Chondrocyte (in vitro differentiated cells): ENCODE measurements at regions not wholly inside any gene's neighbourhood (a gene's known extent, or its start where the extent isn't known, plus 50 kb on each side); places are given as distances from the start of the nearest gene placed in this dataset.

ENCODE experiments used
- DNase-seq: peaks from one replicate; pipeline ENCODE4 v3.0.0; 2021; ENCODE audit warnings: mixed read lengths, low spot score
- H3K27ac Mint-ChIP-seq: one replicate; pipeline ENCODE4 v1.8.0; 2021; ENCODE audit warnings: mild to moderate bottlenecking, moderate library complexity, mixed read lengths; ENCODE audit not compliant: unreplicated experiment
- H3K27me3 Mint-ChIP-seq: 2 replicates; pipeline ENCODE4 v1.8.0; 2021; ENCODE audit warnings: low read depth, mixed read lengths
- H3K36me3 Mint-ChIP-seq: 2 replicates; pipeline ENCODE4 v1.8.0; 2021; ENCODE audit warnings: low read depth, mixed read lengths
- H3K4me1 Mint-ChIP-seq: 2 replicates; pipeline ENCODE4 v1.8.0; 2021; ENCODE audit warnings: low read depth, mild to moderate bottlenecking, mixed read lengths
- H3K4me3 Mint-ChIP-seq: one replicate; pipeline ENCODE4 v1.8.0; 2021; ENCODE audit warnings: mild to moderate bottlenecking, moderate library complexity, mixed read lengths; ENCODE audit not compliant: unreplicated experiment
- H3K9me3 Mint-ChIP-seq: 2 replicates; pipeline ENCODE4 v1.8.0; 2021; ENCODE audit warnings: low read depth, mixed read lengths
- TF ChIP-seq, protein P1 (sequence below): fragments of 200-600 bp; sonication (generic); IDR thresholded peaks from 2 replicates; pipeline ENCODE4 v1.5.0; 2021; ENCODE audit warnings: antibody characterized with exemption, mild to moderate bottlenecking, moderate library complexity

DNA sequence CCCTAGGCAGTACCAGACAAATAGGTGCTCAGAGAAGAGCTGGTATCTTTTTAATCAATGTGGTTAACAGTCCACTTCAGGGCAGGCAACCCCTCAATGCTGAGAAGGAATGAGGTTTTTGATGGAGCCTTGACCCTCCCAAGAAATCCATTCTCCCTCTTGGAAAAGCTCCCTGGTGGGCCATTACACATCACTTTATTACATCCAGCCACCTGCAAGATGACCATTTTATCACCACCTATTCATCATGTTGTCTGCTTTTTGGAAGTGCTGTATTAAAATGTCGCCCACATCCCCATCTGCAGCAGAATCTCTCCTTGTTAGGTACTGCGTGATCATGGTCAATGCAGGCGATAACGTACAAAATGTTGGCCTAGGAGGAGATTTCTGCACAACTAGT lies 614.7 kb upstream of the TMEM132C start:
- no peak for DNase-seq
- Mint-ChIP-seq H3K36me3 (no peaks in the 10 kb centered on the region), H3K4me1 (peaks cover 54% of the 10 kb centered on the region), H3K4me3 (no peak overlapping the region), H3K9me3 (peaks cover 3% of the 10 kb centered on the region), H3K27me3 (no peaks in the 10 kb centered on the region), H3K27ac (no peak overlapping the region)
- TF ChIP-seq, protein P1, sequence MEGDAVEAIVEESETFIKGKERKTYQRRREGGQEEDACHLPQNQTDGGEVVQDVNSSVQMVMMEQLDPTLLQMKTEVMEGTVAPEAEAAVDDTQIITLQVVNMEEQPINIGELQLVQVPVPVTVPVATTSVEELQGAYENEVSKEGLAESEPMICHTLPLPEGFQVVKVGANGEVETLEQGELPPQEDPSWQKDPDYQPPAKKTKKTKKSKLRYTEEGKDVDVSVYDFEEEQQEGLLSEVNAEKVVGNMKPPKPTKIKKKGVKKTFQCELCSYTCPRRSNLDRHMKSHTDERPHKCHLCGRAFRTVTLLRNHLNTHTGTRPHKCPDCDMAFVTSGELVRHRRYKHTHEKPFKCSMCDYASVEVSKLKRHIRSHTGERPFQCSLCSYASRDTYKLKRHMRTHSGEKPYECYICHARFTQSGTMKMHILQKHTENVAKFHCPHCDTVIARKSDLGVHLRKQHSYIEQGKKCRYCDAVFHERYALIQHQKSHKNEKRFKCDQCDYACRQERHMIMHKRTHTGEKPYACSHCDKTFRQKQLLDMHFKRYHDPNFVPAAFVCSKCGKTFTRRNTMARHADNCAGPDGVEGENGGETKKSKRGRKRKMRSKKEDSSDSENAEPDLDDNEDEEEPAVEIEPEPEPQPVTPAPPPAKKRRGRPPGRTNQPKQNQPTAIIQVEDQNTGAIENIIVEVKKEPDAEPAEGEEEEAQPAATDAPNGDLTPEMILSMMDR, result no peak

DNA sequence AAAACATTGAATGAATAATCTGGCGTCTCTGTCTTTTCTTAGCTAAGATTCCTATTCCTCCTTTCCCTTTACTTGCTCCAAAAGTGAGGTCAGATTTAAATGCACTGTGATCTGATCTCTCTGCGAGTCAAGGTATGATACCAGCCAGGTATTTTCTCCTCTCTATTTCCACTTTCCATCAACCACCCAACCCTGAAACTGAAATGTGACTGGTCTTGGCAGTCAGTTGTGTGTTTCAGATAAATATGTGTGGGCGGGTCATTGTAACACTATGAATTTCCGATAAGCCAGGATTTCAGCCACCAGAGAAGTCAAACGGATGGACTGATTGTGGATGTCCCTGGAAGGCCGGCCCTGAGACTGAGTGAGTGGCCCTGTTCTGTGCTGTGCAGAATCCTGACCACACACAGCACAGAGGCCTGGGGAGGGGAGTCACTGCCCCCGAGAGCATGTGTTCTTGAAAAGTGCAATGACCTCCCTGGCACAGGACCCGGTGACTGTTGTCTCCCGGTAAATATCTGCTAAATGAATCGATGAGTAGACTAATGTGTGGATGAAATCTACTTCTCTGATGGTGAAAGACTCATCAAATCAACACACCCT lies 612.5 kb upstream of the TMEM132C start:
- H3K27me3 Mint-ChIP-seq, result no peaks in the 10 kb centered on the region
- no peak for DNase-seq
- peaks cover 3% of the 10 kb centered on the region for H3K9me3 Mint-ChIP-seq
- no peaks in the 10 kb centered on the region for H3K36me3 Mint-ChIP-seq
- H3K4me3 Mint-ChIP-seq, result no peak overlapping the region
- TF ChIP-seq, protein P1, result no peak
- no peak overlapping the region for H3K27ac Mint-ChIP-seq
- H3K4me1 Mint-ChIP-seq, result peaks cover 32% of the 10 kb centered on the region

- Mint-ChIP-seq H3K4me3 (no peak overlapping the region), H3K27ac (no peak overlapping the region), H3K4me1 (peaks cover 21% of the 10 kb centered on the region), H3K27me3 (no peaks in the 10 kb centered on the region), H3K36me3 (no peaks in the 10 kb centered on the region), H3K9me3 (peaks cover 3% of the 10 kb centered on the region)
- DNase-seq, result no peak
- TF ChIP-seq, protein P1, result no peak
These were observed 611.3 kb upstream of the TMEM132C start for GRCh38 chr12:127655691-127656090.

DNA sequence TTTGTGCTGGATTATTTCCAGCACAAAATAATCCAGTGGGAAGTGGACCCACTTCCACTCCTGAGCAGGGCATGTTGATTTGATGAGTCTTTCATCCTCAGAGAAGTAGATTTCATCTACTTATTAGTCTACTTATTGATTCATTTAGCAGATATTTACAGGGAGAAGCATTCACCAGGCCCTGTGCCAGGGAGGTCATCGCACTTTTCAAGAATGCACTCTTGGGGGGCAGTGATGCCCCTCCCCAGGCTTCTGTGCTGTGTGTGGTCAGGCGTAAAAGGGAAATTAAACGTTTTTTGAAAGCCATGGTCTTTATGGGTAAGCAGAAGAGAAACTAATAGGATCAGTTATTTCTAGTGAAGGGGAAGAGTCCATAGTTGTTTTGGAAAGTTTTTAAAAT lies 610.7 kb upstream of the TMEM132C start:
- Mint-ChIP-seq H3K27me3 (peaks cover 3% of the 10 kb centered on the region), H3K4me3 (no peak overlapping the region), H3K9me3 (peaks cover under 1% of the 10 kb centered on the region), H3K4me1 (peaks cover 15% of the 10 kb centered on the region), H3K27ac (no peak overlapping the region), H3K36me3 (no peaks in the 10 kb centered on the region)
- TF ChIP-seq, protein P1, result no peak
- no peak for DNase-seq

DNA sequence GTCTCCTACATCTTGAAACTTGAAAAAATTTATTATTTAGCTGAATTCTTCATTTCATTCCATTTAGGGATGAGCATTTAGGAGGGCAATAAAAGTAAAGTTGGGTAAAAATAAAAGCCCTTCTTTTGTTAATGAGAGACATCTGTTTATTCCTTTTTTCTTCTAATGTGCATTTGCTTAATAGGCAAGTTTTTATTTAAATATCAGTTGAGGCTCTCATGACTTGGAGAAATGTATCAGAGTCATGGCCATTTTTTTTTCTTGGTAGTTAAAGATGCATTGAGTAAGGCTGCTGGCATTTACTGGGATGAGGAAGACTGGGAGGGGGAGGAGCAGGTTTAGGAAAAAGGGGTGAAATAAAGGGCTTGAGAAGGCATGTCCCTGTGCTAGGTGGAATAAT lies 609.9 kb upstream of the TMEM132C start:
- no peak for DNase-seq
- Mint-ChIP-seq H3K27ac (no peak overlapping the region), H3K4me3 (no peak overlapping the region), H3K4me1 (peaks cover 12% of the 10 kb centered on the region), H3K36me3 (no peaks in the 10 kb centered on the region), H3K27me3 (peaks cover 4% of the 10 kb centered on the region), H3K9me3 (no peaks in the 10 kb centered on the region)
- TF ChIP-seq, protein P1, result no peak
